ES-I3 (cell line): ENCODE measurements at regions not wholly inside any gene's neighbourhood (a gene's known extent, or its start where the extent isn't known, plus 50 kb on each side); places are given as distances from the start of the nearest gene placed in this dataset.
"Not testable (repeated sequence)": the region's sequence is repeated elsewhere in the genome, so short reads cannot be mapped to it uniquely, and the experiment has no call there.

Experiments used
- H3K36me3 ChIP-seq: 2 replicates; pipeline ENCODE4 v1.6.1; 2013; ENCODE audit warnings: mild to moderate bottlenecking, low read length, control low read depth, moderate library complexity; ENCODE audit not compliant: insufficient read depth
- H3K4me1 ChIP-seq: 2 replicates; pipeline ENCODE4 v1.6.1; 2013; ENCODE audit warnings: mild to moderate bottlenecking, control low read depth, low read length; ENCODE audit not compliant: insufficient read depth
- H3K9ac ChIP-seq: 2 replicates; pipeline ENCODE4 v1.6.1; 2013; ENCODE audit warnings: low read depth, mild to moderate bottlenecking, low read length, moderate library complexity
- H3K9me3 ChIP-seq: 2 replicates; pipeline ENCODE4 v1.6.1; 2013; ENCODE audit warnings: mild to moderate bottlenecking, low read length, moderate library complexity; ENCODE audit not compliant: control insufficient read depth, insufficient read depth

DNA sequence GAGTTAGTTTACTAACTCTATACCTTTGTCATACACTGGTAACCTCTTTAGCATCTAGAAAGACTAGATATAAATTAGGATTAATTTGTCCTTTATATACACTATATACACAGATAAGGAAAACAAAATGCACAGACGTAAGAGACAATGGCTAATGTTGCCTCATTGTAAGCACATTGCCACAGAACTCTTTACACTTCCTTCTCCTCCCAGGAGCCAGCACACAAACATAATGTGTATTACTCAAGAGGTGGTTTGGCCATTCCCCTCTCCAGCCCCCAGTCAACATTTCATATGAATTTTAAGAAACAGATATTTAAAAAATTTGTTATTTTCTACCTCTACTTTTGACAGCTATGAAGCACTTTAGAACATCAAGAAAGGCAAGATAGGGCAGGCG lies 131.4 kb upstream of the OR4E1 start:
- H3K9me3 ChIP-seq, result no peaks in the 10 kb centered on the region; the same call in 1 of the 2 replicates
- no peaks in the 10 kb centered on the region for H3K4me1 ChIP-seq
- H3K9ac ChIP-seq, result no peak overlapping the region
- H3K36me3 ChIP-seq, result no peaks in the 10 kb centered on the region

DNA sequence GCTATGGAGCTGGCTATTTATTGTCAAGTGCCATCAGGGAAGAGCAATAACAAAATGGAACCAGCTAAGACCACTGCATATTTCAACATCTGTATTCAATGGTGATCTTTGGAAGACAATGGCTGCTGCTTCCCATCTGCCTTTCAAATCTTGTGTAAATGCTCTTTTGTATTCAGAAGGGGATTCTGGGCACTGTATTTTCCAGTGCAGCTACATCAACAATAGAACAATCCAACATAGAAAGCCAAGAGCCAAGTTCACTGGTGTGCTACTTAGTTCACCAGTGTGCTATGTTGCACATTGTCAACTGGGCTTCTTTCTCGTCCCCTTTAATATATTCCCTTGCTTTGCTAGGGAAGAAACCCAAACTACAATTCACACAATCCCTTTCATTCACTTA lies 128.8 kb upstream of the OR4E1 start:
- Histone ChIP-seq H3K36me3 (no peaks in the 10 kb centered on the region), H3K9ac (no peak overlapping the region), H3K4me1 (no peaks in the 10 kb centered on the region), H3K9me3 (no peaks in the 10 kb centered on the region; the same call in 1 of the 2 replicates)

DNA sequence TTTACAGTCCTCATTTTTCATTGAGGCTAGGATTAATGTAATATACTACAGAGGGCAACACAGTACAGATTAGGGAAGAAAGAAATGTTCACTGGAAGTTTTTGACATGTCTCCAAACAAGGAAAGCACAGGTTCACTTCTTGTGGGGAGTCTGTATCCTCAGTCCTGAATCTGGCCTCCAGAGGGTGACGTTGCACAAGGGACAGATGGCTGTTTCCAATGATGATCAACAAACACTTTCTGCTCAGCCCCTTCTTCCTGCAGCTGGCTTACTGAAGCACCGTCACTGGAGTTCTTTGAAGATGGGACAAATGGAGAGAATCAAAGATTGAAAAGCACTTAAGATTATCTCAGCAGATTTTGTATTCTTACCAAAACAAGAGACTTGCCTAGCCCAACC lies 123.3 kb upstream of the OR4E1 start:
- Histone ChIP-seq H3K4me1 (no peaks in the 10 kb centered on the region), H3K36me3 (no peaks in the 10 kb centered on the region), H3K9me3 (no peaks in the 10 kb centered on the region)

DNA sequence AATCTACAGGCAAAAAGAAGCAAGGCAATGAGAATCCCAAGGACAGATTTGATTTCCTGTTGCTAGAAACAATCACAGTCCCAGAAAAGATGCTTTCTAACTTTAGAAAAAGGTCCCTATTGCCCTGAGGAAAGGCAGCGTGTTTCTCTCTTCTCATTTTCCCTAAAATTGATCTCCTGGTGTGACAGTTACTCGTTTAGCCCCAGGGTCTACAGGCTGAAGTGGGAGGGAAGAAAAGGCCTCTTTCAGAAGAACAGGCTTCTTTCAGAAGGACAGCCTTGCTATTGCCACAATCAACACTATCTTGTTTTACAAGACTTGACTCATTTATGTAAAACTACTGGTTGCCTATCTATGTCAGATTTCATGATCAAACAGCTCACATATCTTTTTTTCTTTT lies 121.8 kb upstream of the OR4E1 start:
- H3K9ac ChIP-seq, result no peak overlapping the region
- no peaks in the 10 kb centered on the region for H3K36me3 ChIP-seq
- H3K4me1 ChIP-seq, result no peaks in the 10 kb centered on the region
- H3K9me3 ChIP-seq, result no peaks in the 10 kb centered on the region

More for the DNA sequence above, 123.3 kb upstream of the OR4E1 start:
- H3K9ac ChIP-seq, result no peak overlapping the region

DNA sequence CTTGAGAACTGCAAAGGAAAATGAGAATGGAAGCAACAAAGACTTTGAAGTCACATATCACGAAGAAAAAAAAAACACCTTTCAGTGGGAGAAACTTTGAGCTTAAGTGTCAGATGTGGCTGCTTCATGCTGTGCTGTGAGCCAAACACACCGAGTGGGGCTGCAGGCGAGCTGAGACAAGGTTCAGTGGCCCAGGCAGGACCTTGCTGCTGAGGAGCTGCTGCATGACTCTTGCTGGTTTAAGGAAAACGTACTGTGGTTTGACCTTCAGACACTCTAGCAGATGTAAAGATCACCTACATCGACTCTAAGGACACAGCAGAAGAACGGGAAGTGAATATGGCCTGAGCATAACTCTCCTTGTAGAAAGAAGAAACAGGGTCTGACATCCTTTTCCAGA lies 118.1 kb upstream of the OR4E1 start:
- Histone ChIP-seq H3K9ac (no peak overlapping the region), H3K36me3 (no peaks in the 10 kb centered on the region), H3K9me3 (no peaks in the 10 kb centered on the region), H3K4me1 (no peaks in the 10 kb centered on the region)

- not testable (repeated sequence) for H3K9ac ChIP-seq, H3K9me3 ChIP-seq, H3K4me1 ChIP-seq, H3K36me3 ChIP-seq
Observed at GRCh38 chr14:21788687-21789086, 115.1 kb upstream of the OR4E1 start.

GRCh38 chr14:21787242-21787641 lies 113.6 kb upstream of the OR4E1 start:
- not testable (repeated sequence) for H3K9me3 ChIP-seq, H3K4me1 ChIP-seq, H3K36me3 ChIP-seq, H3K9ac ChIP-seq

- H3K4me1 ChIP-seq, result no peaks in the 10 kb centered on the region
- H3K9me3 ChIP-seq, result no peaks in the 10 kb centered on the region
- H3K9ac ChIP-seq, result no peak overlapping the region
- H3K36me3 ChIP-seq, result no peaks in the 10 kb centered on the region
Observed at GRCh38 chr14:21781543-21781942, 107.9 kb upstream of the OR4E1 start.

GRCh38 chr14:21780429-21781084 lies 106.9 kb upstream of the OR4E1 start:
- H3K9ac ChIP-seq, result no peak overlapping the region
- no peaks in the 10 kb centered on the region for H3K36me3 ChIP-seq
- H3K9me3 ChIP-seq, result no peaks in the 10 kb centered on the region
- H3K4me1 ChIP-seq, result no peaks in the 10 kb centered on the region

DNA sequence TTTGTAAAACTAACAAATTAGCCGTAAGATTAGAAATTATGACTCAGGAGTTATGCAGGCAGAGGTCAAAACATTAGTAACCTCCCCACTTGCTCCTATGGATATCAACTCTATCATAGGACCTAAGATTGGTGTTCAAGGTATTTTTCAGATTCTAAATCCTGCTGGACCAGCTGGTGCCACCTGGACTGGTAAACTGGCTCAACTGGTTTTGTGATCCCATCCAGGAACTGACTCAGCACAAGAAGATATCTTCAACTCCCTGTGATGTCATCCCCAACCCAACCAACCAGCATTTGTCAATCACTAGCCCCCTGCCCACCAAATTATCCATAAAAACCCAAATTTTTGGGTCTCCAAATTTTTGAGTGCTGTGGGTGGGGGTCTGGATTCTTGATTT lies 98.1 kb upstream of the OR4E1 start:
- H3K4me1 ChIP-seq, result no peaks in the 10 kb centered on the region; the same call in 1 of the 2 replicates
- H3K9ac ChIP-seq, result no peak overlapping the region
- no peaks in the 10 kb centered on the region for H3K36me3 ChIP-seq
- no peaks in the 10 kb centered on the region for H3K9me3 ChIP-seq

GRCh38 chr14:21768875-21769257 lies 95.2 kb upstream of the OR4E1 start:
- no peaks in the 10 kb centered on the region for H3K9me3 ChIP-seq
- no peak overlapping the region for H3K9ac ChIP-seq
- no peaks in the 10 kb centered on the region for H3K36me3 ChIP-seq
- no peaks in the 10 kb centered on the region; the same call in 1 of the 2 replicates for H3K4me1 ChIP-seq

DNA sequence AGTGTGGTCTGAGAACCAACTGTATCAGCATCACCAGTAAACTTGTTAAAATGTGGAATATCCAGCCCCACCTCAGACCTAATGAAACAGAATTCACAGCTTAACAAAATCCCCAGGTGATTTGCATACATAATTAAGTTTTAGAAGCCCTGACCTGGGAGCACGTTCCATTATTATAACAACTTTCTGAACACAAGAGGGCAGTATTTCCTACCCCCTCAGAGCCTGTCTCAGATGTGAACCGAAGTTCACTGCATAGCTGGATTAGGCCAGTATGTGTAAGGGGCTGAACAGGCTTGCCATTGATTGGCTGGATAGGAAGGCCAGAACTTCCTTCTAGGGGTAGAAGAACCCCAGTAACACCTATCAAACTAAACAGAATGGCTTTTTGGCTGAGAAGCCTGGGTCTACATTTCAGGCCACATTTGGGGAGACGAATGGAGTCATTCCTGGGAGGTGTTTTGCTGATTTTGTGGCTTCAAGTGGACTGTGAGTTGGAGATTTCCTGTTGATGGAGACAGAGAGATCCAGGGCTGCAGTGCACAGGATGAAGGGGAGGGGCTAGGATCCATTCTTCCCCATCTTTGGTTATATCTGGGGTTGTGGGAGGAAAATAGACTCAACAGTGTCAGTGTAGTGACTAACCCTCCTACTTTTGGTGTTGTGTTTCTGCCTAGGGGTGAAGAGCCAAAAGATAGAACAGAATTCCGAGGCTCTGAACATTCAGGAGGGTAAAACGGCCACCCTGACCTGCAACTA lies 94.7 kb upstream of the OR4E1 start:
- H3K9ac ChIP-seq, result no peak overlapping the region
- no peaks in the 10 kb centered on the region for H3K9me3 ChIP-seq
- no peaks in the 10 kb centered on the region; the same call in 1 of the 2 replicates for H3K4me1 ChIP-seq

GRCh38 chr14:21760360-21760759 lies 86.7 kb upstream of the OR4E1 start:
- not testable (repeated sequence) for H3K4me1 ChIP-seq, H3K9ac ChIP-seq, H3K9me3 ChIP-seq, H3K36me3 ChIP-seq

More for the DNA sequence above, 94.7 kb upstream of the OR4E1 start:
- H3K36me3 ChIP-seq, result no peaks in the 10 kb centered on the region

DNA sequence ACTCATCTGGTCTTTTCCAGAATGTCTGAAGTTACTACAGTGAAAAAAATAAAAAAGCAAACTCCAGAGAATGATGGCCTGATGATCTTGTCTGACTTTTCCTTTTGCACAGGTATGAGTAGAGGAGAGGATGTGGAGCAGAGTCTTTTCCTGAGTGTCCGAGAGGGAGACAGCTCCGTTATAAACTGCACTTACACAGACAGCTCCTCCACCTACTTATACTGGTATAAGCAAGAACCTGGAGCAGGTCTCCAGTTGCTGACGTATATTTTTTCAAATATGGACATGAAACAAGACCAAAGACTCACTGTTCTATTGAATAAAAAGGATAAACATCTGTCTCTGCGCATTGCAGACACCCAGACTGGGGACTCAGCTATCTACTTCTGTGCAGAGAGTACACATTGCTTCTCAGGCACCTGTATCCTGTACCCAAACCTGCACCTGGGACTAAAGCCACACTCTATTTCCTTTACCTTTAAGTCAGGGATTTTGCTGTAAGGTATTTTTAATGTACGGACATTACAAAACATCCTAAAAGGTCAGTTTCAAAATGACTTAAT lies 75.8 kb upstream of the OR4E1 start:
- H3K9me3 ChIP-seq, result no peaks in the 10 kb centered on the region
- H3K4me1 ChIP-seq, result no peaks in the 10 kb centered on the region
- no peak overlapping the region for H3K9ac ChIP-seq
- no peaks in the 10 kb centered on the region for H3K36me3 ChIP-seq

DNA sequence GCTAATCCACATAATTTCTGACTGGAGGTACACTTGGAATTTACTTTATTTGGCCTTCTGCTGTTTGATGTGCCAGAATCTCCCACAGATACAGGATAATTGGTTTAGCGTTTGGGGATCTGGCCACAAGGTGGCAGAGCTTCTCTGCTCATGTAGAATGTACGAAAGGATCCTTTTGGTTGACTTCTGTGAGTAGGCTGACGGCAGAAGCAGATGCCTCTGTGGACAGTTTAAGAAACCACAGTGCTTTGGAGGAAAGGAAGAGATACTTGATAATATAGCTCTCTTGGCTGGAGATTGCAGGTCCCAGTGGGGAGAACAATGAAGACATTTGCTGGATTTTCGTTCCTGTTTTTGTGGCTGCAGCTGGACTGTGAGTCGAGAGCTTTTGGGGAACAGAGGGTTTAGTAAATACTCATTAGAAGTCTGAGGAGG lies 75.3 kb upstream of the OR4E1 start:
- no peaks in the 10 kb centered on the region for H3K9me3 ChIP-seq
- H3K9ac ChIP-seq, result no peak overlapping the region
- no peaks in the 10 kb centered on the region for H3K36me3 ChIP-seq
- no peaks in the 10 kb centered on the region for H3K4me1 ChIP-seq
